Endothelial cell of umbilical vein (primary cell): ENCODE measurements at regions not wholly inside any gene's neighbourhood (a gene's known extent, or its start where the extent isn't known, plus 50 kb on each side); places are given as distances from the start of the nearest gene placed in this dataset.

Experiments used
- BruUV-seq: library from RNA; stranded (reverse); fragments of 400-500 nt; replicated peaks from 2 replicates; lab custom pipeline; 2021; lab: Mats Ljungman, UMichigan
- CTCF ChIA-PET: fragments of 300-600, 350-600 bp; sonication (Branson Sonifier 250); formaldehyde crosslinking; loops from one replicate; lab custom pipeline; 2021; ENCODE audit warnings: antibody characterized with exemption, inconsistent platforms; lab: Charles Lee
- POLR2A ChIA-PET: fragments of 300-600, 350-600 bp; sonication (Branson Sonifier 250); formaldehyde crosslinking; loops from one replicate; lab custom pipeline; 2021; ENCODE audit warnings: antibody characterized with exemption, inconsistent platforms; lab: Charles Lee
- DNase-seq: peaks from one replicate; pipeline ENCODE4 v3.0.0-alpha.2; 2011; ENCODE audit warnings: low read depth, low spot score
- FAIRE-seq: peaks from 2 replicates; lab custom pipeline; 2011; peaks lifted over from hg19 to GRCh38; lab: Jason Lieb, UNC
- H2AFZ ChIP-seq: 2 replicates; pipeline ENCODE4 v1.6.0; 2012; ENCODE audit warnings: low read depth, low read length, control low read depth, inconsistent platforms
- H3K27ac ChIP-seq: 2 replicates; pipeline ENCODE4 v1.5.1; 2011; ENCODE audit warnings: low read depth, mild to moderate bottlenecking, control low read depth, low read length, moderate library complexity; ENCODE audit not compliant: insufficient read depth
- H3K27me3 ChIP-seq, 2 experiments: 2 replicates each; pipeline versions ENCODE4 v1.6.0 to v1.6.1; 2011; ENCODE audit warnings: low read length in 2 of 2, mixed read lengths in 1 of 2; ENCODE audit not compliant: control insufficient read depth in 2 of 2, insufficient read depth in 2 of 2
- H3K36me3 ChIP-seq, 2 experiments: 2 replicates in 1 of 2; 3 replicates in 1 of 2; pipeline ENCODE4 v1.5.1; 2011; ENCODE audit warnings: low read length in 2 of 2, mild to moderate bottlenecking in 1 of 2, moderate library complexity in 1 of 2; ENCODE audit not compliant: control insufficient read depth in 2 of 2, insufficient read depth in 2 of 2; ENCODE audit errors: extremely low read depth in 1 of 2
- H3K4me1 ChIP-seq: 3 replicates; pipeline ENCODE4 v1.5.1; 2011; ENCODE audit warnings: mild to moderate bottlenecking, low read length; ENCODE audit not compliant: control insufficient read depth, insufficient read depth; ENCODE audit errors: extremely low read depth
- H3K4me2 ChIP-seq: 2 replicates; pipeline ENCODE4 v1.6.1; 2011; ENCODE audit warnings: low read length, control low read depth, mixed read lengths; ENCODE audit not compliant: insufficient read depth
- H3K4me3 ChIP-seq, 3 experiments: fragments of 200-600 bp in 1 of 3; sonication (generic), shearing (Covaris generic) in 1 of 3; replicated peaks in 1 of 3; 2 replicates each; pipeline ENCODE4 v1.5.1; 2011 to 2016; ENCODE audit warnings: control low read depth in 3 of 3, low read length in 3 of 3, mild to moderate bottlenecking in 2 of 3, inconsistent platforms in 1 of 3, low read depth in 1 of 3, moderate library complexity in 1 of 3; ENCODE audit not compliant: insufficient read depth in 1 of 3
- H3K79me2 ChIP-seq: 2 replicates; pipeline ENCODE4 v1.6.0; 2012; ENCODE audit warnings: low read length, inconsistent platforms; ENCODE audit not compliant: control insufficient read depth, insufficient read depth
- H3K9ac ChIP-seq: replicated peaks from 2 replicates; pipeline ENCODE3; 2011; ENCODE audit warnings: low read length, control low read depth; ENCODE audit not compliant: insufficient read depth; ENCODE audit errors: extremely low read depth
- H3K9me1 ChIP-seq: replicated peaks from 3 replicates; pipeline ENCODE4 v1.6.0; 2011; ENCODE audit warnings: mild to moderate bottlenecking, low read length; ENCODE audit not compliant: control insufficient read depth, insufficient read depth; ENCODE audit errors: extremely low read depth
- H3K9me3 ChIP-seq: replicated peaks from 2 replicates; pipeline ENCODE4 v1.5.1; 2012; ENCODE audit warnings: low read length, inconsistent platforms; ENCODE audit not compliant: control insufficient read depth, insufficient read depth
- H4K20me1 ChIP-seq: replicated peaks from 2 replicates; pipeline ENCODE3; 2011; ENCODE audit warnings: mild to moderate bottlenecking, low read length; ENCODE audit not compliant: control insufficient read depth, insufficient read depth; ENCODE audit errors: extremely low read depth
- CTCF ChIP-seq, 2 donors: IDR thresholded peaks; 1 replicate in 1 of 2; 2 replicates in 1 of 2; pipeline ENCODE4 v1.5.1; 2011; ENCODE audit warnings: low read length in 2 of 2, mild to moderate bottlenecking in 2 of 2, moderate library complexity in 2 of 2, control low read depth in 1 of 2, inconsistent platforms in 1 of 2, low read depth in 1 of 2; ENCODE audit not compliant: insufficient read depth in 1 of 2; ENCODE audit errors: extremely low read depth in 1 of 2
- EZH2 ChIP-seq: IDR thresholded peaks from 2 replicates; pipeline ENCODE4 v1.6.1; 2012; ENCODE audit warnings: borderline replicate concordance, low read depth, mild to moderate bottlenecking, moderate library complexity, low read length, inconsistent platforms; ENCODE audit not compliant: severe bottlenecking
- FOS ChIP-seq: IDR thresholded peaks from 2 replicates; pipeline ENCODE4 v1.6.1; 2011; ENCODE audit warnings: mild to moderate bottlenecking, low read length, moderate library complexity, borderline replicate concordance; ENCODE audit not compliant: insufficient read depth
- GATA2 ChIP-seq: IDR thresholded peaks from 2 replicates; pipeline ENCODE4 v1.7.0; 2011; ENCODE audit warnings: low read depth, mild to moderate bottlenecking, moderate library complexity, mixed read lengths, low read length; ENCODE audit not compliant: insufficient read length, insufficient read depth
- JUN ChIP-seq: IDR thresholded peaks from 2 replicates; pipeline ENCODE4 v1.6.1; 2011; ENCODE audit warnings: borderline replicate concordance, low read depth; ENCODE audit not compliant: insufficient read length, insufficient read depth
- MYC ChIP-seq: IDR thresholded peaks from one replicate; pipeline ENCODE4 v1.6.1; 2011; ENCODE audit warnings: mild to moderate bottlenecking, low read depth, low read length
- POLR2A ChIP-seq: IDR thresholded peaks from 2 replicates; pipeline ENCODE4 v1.6.1; 2012; ENCODE audit warnings: low read depth, mild to moderate bottlenecking, control low read depth, low read length
- POLR2AphosphoS5 ChIP-seq: IDR thresholded peaks from 2 replicates; pipeline ENCODE4 v1.6.1; 2012; ENCODE audit warnings: low read depth, mild to moderate bottlenecking, control low read depth, low read length, moderate library complexity; ENCODE audit not compliant: insufficient read depth
- dilution Hi-C: fragments of 300-500 bp; cut with MboI; formaldehyde crosslinking; loops from one replicate; pipeline ENCODE4 v1.15.0; 2019; ENCODE audit warnings: low sequenced_read_pairs; ENCODE audit not compliant: extremely low pct_ligation_motif_present
- intact Hi-C: fragments of 100-400 bp; cut with micrococcal nuclease; formaldehyde crosslinking; loops from one replicate; pipeline ENCODE4 v1.10.0; 2022
- TF ChIP-seq, protein P1 (sequence below): IDR thresholded peaks from 2 replicates; pipeline ENCODE4 v1.6.1; 2011; ENCODE audit not compliant: insufficient read depth, insufficient read length

DNA sequence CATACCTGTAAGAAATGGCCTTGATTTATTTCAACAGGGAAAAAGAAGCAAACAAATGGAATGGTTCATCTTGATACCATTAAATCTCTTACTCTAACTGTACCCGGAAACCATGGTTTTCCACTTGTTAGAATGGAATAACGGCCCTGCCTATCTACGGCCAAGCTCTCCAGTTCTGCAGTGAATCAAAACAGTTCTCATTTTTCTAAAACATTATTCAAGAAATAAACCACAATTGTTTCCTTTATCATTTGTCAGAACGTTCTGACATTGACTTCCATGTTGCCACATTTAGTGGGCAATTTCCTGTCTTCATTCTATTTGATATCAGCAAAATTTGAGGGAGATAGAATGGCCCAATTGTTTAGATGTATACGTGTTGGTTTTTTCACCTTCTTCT lies 118.8 kb upstream of the CDH19 start:
- intact Hi-C loops (no loop called here), dilution Hi-C loops (no loop called here)
- BruUV-seq: no TSS peak
- Histone ChIP-seq H3K4me2 (no peak overlapping the region), H3K9ac (no peak overlapping the region), H4K20me1 (no peaks in the 10 kb centered on the region), H3K79me2 (no peaks in the 10 kb centered on the region), H3K9me3 (no peaks in the 10 kb centered on the region), H3K36me3 (no peaks in the 10 kb centered on the region), H3K4me1 (no peaks in the 10 kb centered on the region), H2AFZ (no peak overlapping the region), H3K9me1 (no peaks in the 10 kb centered on the region), H3K27ac (no peak overlapping the region), H3K4me3 (no peak overlapping the region), H3K27me3 (no peaks in the 10 kb centered on the region)
- TF ChIP-seq POLR2AphosphoS5 (no peak), CTCF (IDR thresholded peaks at IDR 0.05; ENCODE audit: extremely low read depth in 1 of 2, insufficient read depth in 1 of 2, low read depth in 1 of 2, low read length in 2 of 2) (no peak), FOS (no peak), MYC (no peak), JUN (no peak)
- TF ChIP-seq, protein P1, sequence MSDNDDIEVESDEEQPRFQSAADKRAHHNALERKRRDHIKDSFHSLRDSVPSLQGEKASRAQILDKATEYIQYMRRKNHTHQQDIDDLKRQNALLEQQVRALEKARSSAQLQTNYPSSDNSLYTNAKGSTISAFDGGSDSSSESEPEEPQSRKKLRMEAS: no peak
- ChIA-PET CTCF (no interaction called here), POLR2A (no interaction called here)
- DNase-seq (no peak), FAIRE-seq (no peak)

DNA sequence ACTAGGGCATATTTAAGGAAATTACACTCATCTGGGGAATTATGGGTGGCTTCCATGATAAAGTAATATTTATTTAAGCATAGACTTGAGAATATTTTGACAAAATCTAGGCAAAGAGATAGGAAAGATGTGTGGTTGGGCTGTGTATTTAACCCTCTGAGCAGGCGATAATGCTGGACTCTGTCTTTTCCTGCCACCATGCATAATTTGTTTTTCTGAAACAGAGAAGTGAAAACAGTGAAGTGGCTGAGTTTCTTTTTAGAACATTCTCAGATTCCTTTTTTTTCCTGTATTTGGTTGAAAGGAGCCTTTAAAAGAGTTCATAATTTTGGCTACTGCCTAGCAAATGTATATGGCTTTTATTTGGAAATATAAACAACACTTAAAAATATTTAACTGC lies 104.8 kb upstream of the CDH19 start:
- DNase-seq (no peak), FAIRE-seq (no peak)
- dilution Hi-C loops: no loop called here
- Histone ChIP-seq H3K9ac (no peak overlapping the region), H3K79me2 (no peaks in the 10 kb centered on the region), H2AFZ (no peak overlapping the region), H4K20me1 (no peaks in the 10 kb centered on the region), H3K4me1 (no peaks in the 10 kb centered on the region), H3K27ac (no peak overlapping the region), H3K4me3 (no peak overlapping the region), H3K36me3 (no peaks in the 10 kb centered on the region), H3K27me3 (no peaks in the 10 kb centered on the region), H3K9me1 (no peaks in the 10 kb centered on the region), H3K4me2 (no peak overlapping the region), H3K9me3 (no peaks in the 10 kb centered on the region)
- intact Hi-C loops: no loop called here
- TF ChIP-seq EZH2 (no peak), CTCF (IDR thresholded peaks at IDR 0.05; ENCODE audit: extremely low read depth in 1 of 2, insufficient read depth in 1 of 2, low read depth in 1 of 2, low read length in 2 of 2) (no peak), POLR2AphosphoS5 (no peak), FOS (no peak), GATA2 (no peak), JUN (no peak), POLR2A (no peak), MYC (no peak)
- TF ChIP-seq, protein P1: no peak
- no TSS peak for BruUV-seq
- ChIA-PET CTCF (no interaction called here), POLR2A (no interaction called here)
